ENCODE measurements at regions not wholly inside any gene's neighbourhood (a gene's known extent, or its start where the extent isn't known, plus 50 kb on each side); places are given as distances from the start of the nearest gene placed in this dataset.

DNA sequence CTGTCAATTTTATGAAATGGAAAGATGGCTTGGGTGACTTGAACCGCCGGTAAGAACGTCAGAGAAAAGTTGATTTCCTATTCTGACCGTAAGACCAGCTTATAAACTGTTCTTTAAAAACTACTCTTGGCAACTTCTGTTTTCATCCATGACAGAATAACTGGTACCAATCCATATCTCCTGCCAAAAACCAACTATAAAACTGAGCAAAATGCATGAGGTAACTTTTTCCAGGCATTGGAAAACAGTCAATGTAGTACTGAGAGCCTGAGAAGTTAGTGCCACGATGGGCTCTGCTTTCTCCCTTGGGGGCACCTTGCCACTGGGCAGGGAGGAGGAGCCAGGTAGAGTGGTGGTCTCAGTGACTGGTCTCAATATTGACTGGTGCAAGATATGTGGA is 615.2 kb upstream of the TBL1XR1 start:
- no peak overlapping the region for H3K4me3 Mint-ChIP-seq (ENCODE audit: unreplicated experiment)
- H3K36me3 Mint-ChIP-seq (ENCODE audit: unreplicated experiment) = peaks cover 3% of the 10 kb centered on the region
- no peak for TF ChIP-seq CTCF (IDR thresholded peaks at IDR 0.05)
- peaks cover 48% of the 10 kb centered on the region for H3K4me1 Mint-ChIP-seq (ENCODE audit: unreplicated experiment)
- peaks cover 4% of the 10 kb centered on the region for H3K9me3 Mint-ChIP-seq (ENCODE audit: unreplicated experiment)
- DNase-seq (ENCODE audit: extremely low spot score, unreplicated experiment) = no peak
- no peaks in the 10 kb centered on the region for H3K27me3 Mint-ChIP-seq (ENCODE audit: unreplicated experiment)
- no peak overlapping the region for H3K27ac Mint-ChIP-seq (ENCODE audit: unreplicated experiment)

DNA sequence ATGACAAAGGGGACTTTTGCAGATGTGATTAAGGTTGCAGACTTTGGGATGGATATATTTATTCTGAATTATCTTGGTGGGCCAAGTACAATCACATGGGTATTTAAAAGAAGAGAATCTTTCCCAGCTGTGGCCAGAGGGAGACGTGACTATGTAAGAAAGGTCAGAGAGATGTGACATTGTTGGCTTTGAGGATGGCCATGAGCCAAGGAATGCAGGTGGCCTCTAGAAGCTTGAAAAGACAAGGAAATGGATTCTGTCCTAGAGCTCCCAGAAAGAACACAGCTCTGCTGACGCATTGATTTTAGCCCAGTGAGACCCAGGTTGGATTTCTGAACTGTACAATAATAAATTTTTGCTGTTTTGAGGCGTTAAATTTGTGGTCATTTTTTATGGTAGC is 616.0 kb upstream of the TBL1XR1 start:
- Mint-ChIP-seq H3K4me3 (ENCODE audit: unreplicated experiment) (no peak overlapping the region), H3K36me3 (ENCODE audit: unreplicated experiment) (peaks cover 1% of the 10 kb centered on the region), H3K27ac (ENCODE audit: unreplicated experiment) (no peak overlapping the region), H3K9me3 (ENCODE audit: unreplicated experiment) (peaks cover 4% of the 10 kb centered on the region), H3K27me3 (ENCODE audit: unreplicated experiment) (no peaks in the 10 kb centered on the region), H3K4me1 (ENCODE audit: unreplicated experiment) (peaks cover 54% of the 10 kb centered on the region)
- DNase-seq (ENCODE audit: extremely low spot score, unreplicated experiment) = no peak
- no peak for TF ChIP-seq CTCF (IDR thresholded peaks at IDR 0.05)

DNA sequence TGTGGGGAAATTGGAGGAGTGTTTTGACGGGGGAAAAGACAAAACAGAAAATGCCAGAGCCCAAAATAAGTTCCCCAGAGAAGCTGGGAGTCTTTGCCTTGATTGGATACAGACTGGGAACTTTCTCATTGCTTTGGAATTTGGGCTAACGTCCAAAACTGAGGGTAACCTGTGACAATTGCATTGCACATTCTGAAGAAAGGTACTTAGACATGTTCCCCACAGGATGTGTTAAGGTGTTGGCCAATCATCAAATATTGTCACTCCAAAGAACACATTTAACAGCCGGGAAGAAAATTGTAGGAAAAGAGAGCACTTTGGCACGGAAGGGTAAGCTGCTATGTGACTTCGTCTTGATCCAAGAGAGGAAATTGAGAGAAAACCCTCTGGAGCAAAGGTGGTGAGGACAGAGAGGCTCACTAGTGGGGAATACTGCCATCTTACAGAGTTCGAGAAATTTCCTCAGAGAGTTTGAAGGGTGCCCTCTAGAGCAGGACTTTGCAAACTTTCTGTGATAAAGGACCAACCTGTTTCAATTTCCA is 619.5 kb upstream of the TBL1XR1 start:
- Mint-ChIP-seq H3K36me3 (ENCODE audit: unreplicated experiment) (no peaks in the 10 kb centered on the region), H3K9me3 (ENCODE audit: unreplicated experiment) (no peaks in the 10 kb centered on the region), H3K4me1 (ENCODE audit: unreplicated experiment) (peaks cover 53% of the 10 kb centered on the region), H3K27ac (ENCODE audit: unreplicated experiment) (peak overlapping the region; percentile 66), H3K4me3 (ENCODE audit: unreplicated experiment) (no peak overlapping the region), H3K27me3 (ENCODE audit: unreplicated experiment) (no peaks in the 10 kb centered on the region)
- DNase-seq (ENCODE audit: extremely low spot score, unreplicated experiment) = no peak
- TF ChIP-seq CTCF (IDR thresholded peaks at IDR 0.05) = peak; percentile 25

GRCh38 chr3:177817751-177818150 is 620.5 kb upstream of the TBL1XR1 start:
- Mint-ChIP-seq H3K4me1 (ENCODE audit: unreplicated experiment) (peaks cover 53% of the 10 kb centered on the region), H3K27ac (ENCODE audit: unreplicated experiment) (no peak overlapping the region), H3K4me3 (ENCODE audit: unreplicated experiment) (no peak overlapping the region), H3K36me3 (ENCODE audit: unreplicated experiment) (no peaks in the 10 kb centered on the region), H3K9me3 (ENCODE audit: unreplicated experiment) (no peaks in the 10 kb centered on the region), H3K27me3 (ENCODE audit: unreplicated experiment) (no peaks in the 10 kb centered on the region)
- TF ChIP-seq CTCF (IDR thresholded peaks at IDR 0.05) = no peak
- no peak for DNase-seq (ENCODE audit: extremely low spot score, unreplicated experiment)

DNA sequence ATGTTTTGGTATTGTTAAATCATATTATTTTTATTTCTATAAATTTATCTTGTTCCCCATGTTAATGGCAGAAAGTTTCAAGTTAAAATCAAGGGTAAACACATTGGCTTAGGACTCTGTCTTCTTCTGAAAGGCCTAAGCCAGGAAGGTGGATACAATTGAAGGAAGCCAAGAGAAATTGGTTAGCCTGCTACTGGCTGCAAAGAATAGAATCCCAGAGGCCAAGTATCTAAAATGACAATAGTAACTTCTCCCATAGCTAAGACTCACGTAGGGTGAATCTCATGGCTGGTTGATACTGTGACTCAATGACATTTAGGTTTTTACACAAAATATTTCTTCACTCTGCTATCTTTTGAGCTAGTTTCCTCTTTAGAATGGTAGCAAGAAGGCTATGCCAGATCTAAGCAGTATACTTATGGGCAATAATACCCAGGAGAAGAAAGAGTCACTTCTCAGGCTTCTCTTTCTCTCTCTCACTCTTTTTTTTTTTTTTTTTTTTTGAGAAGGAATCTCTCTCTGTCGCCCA is 621.5 kb upstream of the TBL1XR1 start:
- Mint-ChIP-seq H3K27me3 (ENCODE audit: unreplicated experiment) (no peaks in the 10 kb centered on the region), H3K4me1 (ENCODE audit: unreplicated experiment) (peaks cover 48% of the 10 kb centered on the region), H3K4me3 (ENCODE audit: unreplicated experiment) (no peak overlapping the region), H3K27ac (ENCODE audit: unreplicated experiment) (no peak overlapping the region), H3K36me3 (ENCODE audit: unreplicated experiment) (no peaks in the 10 kb centered on the region), H3K9me3 (ENCODE audit: unreplicated experiment) (no peaks in the 10 kb centered on the region)
- TF ChIP-seq CTCF (IDR thresholded peaks at IDR 0.05) = no peak
- DNase-seq (ENCODE audit: extremely low spot score, unreplicated experiment) = no peak
